ENCODE measurements at regions not wholly inside any gene's neighbourhood (a gene's known extent, or its start where the extent isn't known, plus 50 kb on each side); places are given as distances from the start of the nearest gene placed in this dataset.

- no peak for TF ChIP-seq CTCF (IDR thresholded peaks at IDR 0.05; ENCODE audit: insufficient read depth, low read length)
- TF ChIP-seq POLR2AphosphoS5 (IDR thresholded peaks at IDR 0.05; ENCODE audit: low read depth), result no peak
Measured at GRCh38 chr1:79981481-79981880, 975.0 kb upstream of the ADGRL4 start.
